ENCODE measurements at regions not wholly inside any gene's neighbourhood (a gene's known extent, or its start where the extent isn't known, plus 50 kb on each side); places are given as distances from the start of the nearest gene placed in this dataset.

DNA sequence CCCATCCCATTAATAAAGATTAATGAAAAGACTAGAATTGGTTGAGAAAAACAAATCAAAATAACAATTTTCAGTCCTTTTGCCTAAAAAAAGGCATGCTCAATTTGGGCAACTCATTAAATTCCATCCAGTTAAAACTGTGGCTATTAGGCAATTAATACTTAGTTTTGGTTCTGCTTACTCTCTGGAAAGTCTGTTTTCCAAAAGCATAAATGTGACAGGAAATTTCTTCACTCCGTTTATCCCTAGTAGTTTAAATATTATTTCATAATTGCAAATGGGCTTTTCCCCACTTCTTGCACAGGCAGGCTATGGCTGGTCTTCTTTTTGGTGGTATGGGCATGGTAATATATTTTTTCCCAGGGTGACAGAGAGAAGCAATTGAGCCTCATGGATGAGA is 373.3 kb upstream of the KLF4 start:
- no peak for TF ChIP-seq CTCF (IDR thresholded peaks at IDR 0.05)
- DNase-seq (ENCODE audit: low spot score) = no peak
- Histone ChIP-seq H3K4me3 (no peak overlapping the region), H3K9me3 (no peaks in the 10 kb centered on the region), H3K4me1 (no peaks in the 10 kb centered on the region), H3K36me3 (no peaks in the 10 kb centered on the region), H3K27me3 (no peaks in the 10 kb centered on the region), H3K27ac (no peak overlapping the region)

DNA sequence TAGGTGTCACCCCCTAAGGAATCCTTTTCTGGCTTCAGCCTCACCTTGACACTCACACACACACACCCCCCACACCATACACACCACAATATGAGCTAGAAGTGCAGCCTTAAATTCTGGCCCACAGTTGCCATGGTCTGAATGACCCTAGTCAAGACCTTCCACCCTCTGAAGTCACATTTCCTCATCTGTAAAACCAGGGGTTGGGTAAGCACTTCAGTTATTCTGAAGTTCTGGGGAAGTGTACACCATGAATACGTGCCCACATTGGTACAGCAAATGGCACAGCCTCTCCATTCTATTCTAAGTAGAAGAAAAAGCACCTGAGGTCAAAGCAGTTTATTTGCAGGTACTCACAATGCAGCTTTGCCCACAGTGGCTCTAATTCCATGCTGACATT is 372.8 kb upstream of the KLF4 start:
- Histone ChIP-seq H3K27ac (no peak overlapping the region), H3K4me1 (no peaks in the 10 kb centered on the region), H3K27me3 (no peaks in the 10 kb centered on the region), H3K36me3 (no peaks in the 10 kb centered on the region), H3K4me3 (no peak overlapping the region), H3K9me3 (no peaks in the 10 kb centered on the region)
- no peak for DNase-seq (ENCODE audit: low spot score)
- no peak for TF ChIP-seq CTCF (IDR thresholded peaks at IDR 0.05)

DNA sequence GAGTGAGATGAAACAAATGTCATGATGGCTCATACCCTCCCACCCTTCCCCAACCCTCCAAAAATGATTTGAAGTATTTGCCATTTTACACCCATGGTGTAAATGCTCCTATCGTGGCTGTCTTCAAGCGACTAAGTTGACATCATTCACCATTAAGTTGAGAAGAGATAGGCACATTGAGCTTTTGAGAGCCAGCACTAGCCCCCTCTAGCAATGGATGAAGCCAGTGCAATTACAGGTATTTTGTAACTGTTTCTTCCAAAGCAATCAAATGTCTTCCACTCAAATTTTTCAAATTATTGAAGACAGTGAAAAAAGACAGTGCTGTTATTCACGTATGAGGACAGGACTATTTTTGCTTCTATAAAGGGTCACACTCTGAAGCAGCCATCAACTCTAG is 371.5 kb upstream of the KLF4 start:
- Histone ChIP-seq H3K27me3 (no peaks in the 10 kb centered on the region), H3K4me1 (no peaks in the 10 kb centered on the region), H3K27ac (no peak overlapping the region), H3K4me3 (no peak overlapping the region), H3K9me3 (peaks cover 0 to 2% of the 10 kb centered on the region in 2 donors), H3K36me3 (no peaks in the 10 kb centered on the region)
- no peak for TF ChIP-seq CTCF (IDR thresholded peaks at IDR 0.05)
- no peak for DNase-seq (ENCODE audit: low spot score)

DNA sequence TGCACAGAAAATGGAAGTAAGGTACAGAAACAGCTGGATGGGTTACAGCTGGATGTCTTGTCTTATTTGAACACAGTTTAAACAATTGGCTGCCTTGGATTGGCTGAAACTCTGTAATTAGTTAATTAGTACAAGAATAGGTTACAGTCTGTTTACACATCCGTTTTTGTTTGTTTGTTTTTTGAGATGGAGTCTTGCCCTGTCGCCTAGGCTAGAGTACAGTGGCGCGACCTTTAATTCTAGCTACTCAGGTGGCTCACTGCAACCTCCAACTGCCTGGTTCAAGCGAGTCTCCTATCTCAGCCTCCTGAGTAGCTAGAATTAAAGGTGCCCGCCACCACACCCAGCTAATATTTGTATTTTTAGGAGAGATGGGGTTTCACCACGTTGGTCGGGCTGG is 368.7 kb upstream of the KLF4 start:
- Histone ChIP-seq H3K36me3 (no peaks in the 10 kb centered on the region), H3K4me3 (no peak overlapping the region), H3K27me3 (no peaks in the 10 kb centered on the region), H3K9me3 (peaks cover 0 to 19% of the 10 kb centered on the region in 2 donors), H3K4me1 (no peaks in the 10 kb centered on the region), H3K27ac (no peak overlapping the region)
- no peak for TF ChIP-seq CTCF (IDR thresholded peaks at IDR 0.05)
- no peak for DNase-seq (ENCODE audit: low spot score)

DNA sequence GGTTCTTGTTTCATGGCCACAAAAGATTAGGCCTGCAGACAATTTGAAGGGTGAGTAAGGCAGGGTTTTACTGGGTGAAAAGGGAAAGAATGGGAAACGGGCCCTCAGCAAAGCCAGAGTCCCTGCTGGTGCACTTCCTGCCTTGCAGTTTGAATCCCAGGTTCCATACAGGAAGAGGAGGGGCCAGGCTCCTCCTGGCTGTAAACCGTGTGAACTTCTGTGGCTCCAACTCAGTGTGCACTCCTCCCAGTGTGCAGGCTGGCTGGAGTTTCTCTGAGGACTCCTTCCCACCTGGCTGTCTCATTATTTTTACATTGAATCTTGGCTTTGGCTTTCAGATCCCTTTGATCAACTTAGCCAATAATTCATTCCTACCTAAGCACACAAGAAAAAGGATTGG is 367.1 kb upstream of the KLF4 start:
- no peak overlapping the region for H3K27ac ChIP-seq
- no peak overlapping the region for H3K4me3 ChIP-seq
- DNase-seq (ENCODE audit: low spot score) = no peak
- no peak for TF ChIP-seq CTCF (IDR thresholded peaks at IDR 0.05)
- H3K9me3 ChIP-seq = peaks cover 0 to 19% of the 10 kb centered on the region in 2 donors
- no peaks in the 10 kb centered on the region for H3K4me1 ChIP-seq
- no peaks in the 10 kb centered on the region for H3K36me3 ChIP-seq
- H3K27me3 ChIP-seq = no peaks in the 10 kb centered on the region

DNA sequence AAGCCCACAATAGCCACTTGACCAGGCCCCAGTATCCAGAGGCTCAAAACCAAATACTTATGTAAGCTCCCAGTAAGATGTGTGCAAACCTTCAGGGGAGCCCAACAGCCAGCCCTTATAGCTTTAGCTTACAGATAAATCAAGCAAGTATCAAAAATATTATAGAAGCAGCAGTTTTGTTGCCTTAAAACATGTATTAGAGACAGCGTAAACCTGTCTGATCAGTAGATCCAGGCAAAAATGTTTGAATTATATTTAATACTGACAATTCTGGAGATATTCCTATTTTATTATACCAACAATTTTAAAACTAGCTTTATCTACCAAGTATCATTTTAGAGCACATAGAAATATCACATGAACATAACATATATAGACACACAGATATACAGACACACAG is 365.6 kb upstream of the KLF4 start:
- no peaks in the 10 kb centered on the region for H3K36me3 ChIP-seq
- no peak overlapping the region for H3K4me3 ChIP-seq
- no peak for TF ChIP-seq CTCF (IDR thresholded peaks at IDR 0.05)
- peaks cover 0 to 19% of the 10 kb centered on the region in 2 donors for H3K9me3 ChIP-seq
- no peaks in the 10 kb centered on the region for H3K4me1 ChIP-seq
- no peak overlapping the region for H3K27ac ChIP-seq
- no peak for DNase-seq (ENCODE audit: low spot score)
- no peaks in the 10 kb centered on the region for H3K27me3 ChIP-seq
